ENCODE measurements at regions not wholly inside any gene's neighbourhood (a gene's known extent, or its start where the extent isn't known, plus 50 kb on each side); places are given as distances from the start of the nearest gene placed in this dataset.

DNA sequence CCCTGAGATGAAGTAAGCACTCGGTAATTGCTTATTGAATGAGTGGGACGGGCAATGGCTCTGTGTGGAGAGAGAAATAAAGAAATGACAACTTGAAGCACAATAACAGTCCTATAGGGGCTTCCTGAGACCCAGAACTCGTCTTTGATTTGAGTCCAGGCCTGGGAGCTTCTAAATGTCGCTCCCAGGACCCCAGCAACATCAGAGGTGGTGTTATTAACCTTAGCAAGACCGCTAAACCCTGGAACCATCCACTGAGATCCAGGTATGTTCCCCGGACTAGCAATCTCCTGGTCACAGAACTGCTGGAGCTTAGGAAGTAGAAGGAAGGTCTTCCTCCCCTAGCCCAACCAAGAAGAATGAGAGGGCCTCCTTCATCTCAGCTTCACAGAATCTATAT lies 160.0 kb downstream of the MINAR1 start:
- no peaks in the 10 kb centered on the region for H3K36me3 Mint-ChIP-seq (ENCODE audit: insufficient read depth)
- peaks cover 10% of the 10 kb centered on the region for H3K4me1 Mint-ChIP-seq (ENCODE audit: low read depth)

DNA sequence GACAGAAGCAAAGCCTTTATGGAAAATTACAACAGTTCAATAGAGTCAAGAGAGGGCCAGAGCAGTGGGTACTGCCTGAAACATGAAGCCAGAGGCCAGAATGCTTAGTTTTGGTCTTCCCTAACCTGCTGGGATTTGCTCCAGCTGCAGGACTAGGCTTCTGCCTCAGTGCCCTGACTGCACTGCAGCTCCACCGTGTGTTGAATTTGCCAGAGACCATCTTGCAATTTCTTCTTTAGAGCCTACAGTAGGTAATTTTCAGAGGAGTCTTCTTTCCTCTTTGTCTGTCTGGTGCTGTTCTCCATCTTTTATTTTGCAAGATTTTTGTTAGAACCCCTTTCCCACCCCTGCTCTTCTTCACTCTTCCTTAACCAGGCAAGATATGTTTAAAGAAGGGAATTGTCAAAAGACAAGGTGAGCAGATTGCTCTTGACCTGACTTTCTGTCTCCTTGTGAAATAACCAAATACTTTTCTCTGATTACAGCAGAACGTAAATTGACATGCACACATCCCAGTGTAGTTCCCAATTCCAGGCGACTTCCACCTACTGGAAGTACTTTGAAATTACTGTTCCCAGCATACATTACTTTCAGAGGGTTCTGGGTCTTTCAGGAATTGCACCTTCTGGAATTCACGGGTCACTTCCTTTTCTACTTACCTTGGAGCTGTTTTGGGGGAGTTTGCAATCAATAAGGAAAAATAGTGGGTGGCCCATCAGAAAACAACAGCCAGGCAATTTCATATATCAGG lies 161.2 kb downstream of the MINAR1 start:
- TF ChIP-seq, protein P1, sequence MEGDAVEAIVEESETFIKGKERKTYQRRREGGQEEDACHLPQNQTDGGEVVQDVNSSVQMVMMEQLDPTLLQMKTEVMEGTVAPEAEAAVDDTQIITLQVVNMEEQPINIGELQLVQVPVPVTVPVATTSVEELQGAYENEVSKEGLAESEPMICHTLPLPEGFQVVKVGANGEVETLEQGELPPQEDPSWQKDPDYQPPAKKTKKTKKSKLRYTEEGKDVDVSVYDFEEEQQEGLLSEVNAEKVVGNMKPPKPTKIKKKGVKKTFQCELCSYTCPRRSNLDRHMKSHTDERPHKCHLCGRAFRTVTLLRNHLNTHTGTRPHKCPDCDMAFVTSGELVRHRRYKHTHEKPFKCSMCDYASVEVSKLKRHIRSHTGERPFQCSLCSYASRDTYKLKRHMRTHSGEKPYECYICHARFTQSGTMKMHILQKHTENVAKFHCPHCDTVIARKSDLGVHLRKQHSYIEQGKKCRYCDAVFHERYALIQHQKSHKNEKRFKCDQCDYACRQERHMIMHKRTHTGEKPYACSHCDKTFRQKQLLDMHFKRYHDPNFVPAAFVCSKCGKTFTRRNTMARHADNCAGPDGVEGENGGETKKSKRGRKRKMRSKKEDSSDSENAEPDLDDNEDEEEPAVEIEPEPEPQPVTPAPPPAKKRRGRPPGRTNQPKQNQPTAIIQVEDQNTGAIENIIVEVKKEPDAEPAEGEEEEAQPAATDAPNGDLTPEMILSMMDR (IDR thresholded peaks at IDR 0.05; ENCODE audit: unreplicated experiment): peak; percentile 43
- no peak for DNase-seq (ENCODE audit: low spot score, unreplicated experiment)
- no peaks in the 10 kb centered on the region for H3K36me3 Mint-ChIP-seq (ENCODE audit: insufficient read depth)
- H3K9me3 Mint-ChIP-seq (ENCODE audit: low read depth): no peaks in the 10 kb centered on the region
- H3K4me1 Mint-ChIP-seq (ENCODE audit: low read depth): peaks cover 6% of the 10 kb centered on the region
- no peak overlapping the region for H3K27ac Mint-ChIP-seq
- H3K4me3 Mint-ChIP-seq (ENCODE audit: low read depth): no peak overlapping the region
- peaks cover 10% of the 10 kb centered on the region for H3K27me3 Mint-ChIP-seq

More for the DNA sequence above, 160.0 kb downstream of the MINAR1 start:
- DNase-seq (ENCODE audit: low spot score, unreplicated experiment): no peak
- Mint-ChIP-seq H3K4me3 (ENCODE audit: low read depth) (no peak overlapping the region), H3K9me3 (ENCODE audit: low read depth) (no peaks in the 10 kb centered on the region), H3K27me3 (peaks cover 7% of the 10 kb centered on the region), H3K27ac (no peak overlapping the region)
- TF ChIP-seq, protein P1 (IDR thresholded peaks at IDR 0.05; ENCODE audit: unreplicated experiment): no peak

DNA sequence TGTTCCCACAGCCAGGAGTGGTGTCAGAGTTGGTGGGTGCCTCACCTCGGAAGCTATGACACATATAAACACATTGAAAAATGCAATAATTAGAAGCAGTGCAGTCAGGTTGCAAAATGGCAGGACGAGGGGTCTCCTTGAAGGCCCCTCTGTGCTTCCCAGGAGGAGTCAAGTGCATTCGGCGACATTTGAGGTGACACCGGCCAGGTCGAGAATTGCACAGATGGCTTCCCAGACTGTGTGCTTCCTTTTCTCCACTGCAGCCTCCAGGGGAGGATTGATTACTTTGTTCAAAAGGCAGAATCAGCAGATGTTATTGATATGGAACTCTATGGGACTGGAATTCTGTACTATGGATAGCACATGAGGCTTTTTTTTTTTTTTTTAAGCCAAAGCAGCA lies 163.2 kb downstream of the MINAR1 start:
- H3K27me3 Mint-ChIP-seq: peaks cover 10% of the 10 kb centered on the region
- TF ChIP-seq, protein P1 (IDR thresholded peaks at IDR 0.05; ENCODE audit: unreplicated experiment): no peak

DNA sequence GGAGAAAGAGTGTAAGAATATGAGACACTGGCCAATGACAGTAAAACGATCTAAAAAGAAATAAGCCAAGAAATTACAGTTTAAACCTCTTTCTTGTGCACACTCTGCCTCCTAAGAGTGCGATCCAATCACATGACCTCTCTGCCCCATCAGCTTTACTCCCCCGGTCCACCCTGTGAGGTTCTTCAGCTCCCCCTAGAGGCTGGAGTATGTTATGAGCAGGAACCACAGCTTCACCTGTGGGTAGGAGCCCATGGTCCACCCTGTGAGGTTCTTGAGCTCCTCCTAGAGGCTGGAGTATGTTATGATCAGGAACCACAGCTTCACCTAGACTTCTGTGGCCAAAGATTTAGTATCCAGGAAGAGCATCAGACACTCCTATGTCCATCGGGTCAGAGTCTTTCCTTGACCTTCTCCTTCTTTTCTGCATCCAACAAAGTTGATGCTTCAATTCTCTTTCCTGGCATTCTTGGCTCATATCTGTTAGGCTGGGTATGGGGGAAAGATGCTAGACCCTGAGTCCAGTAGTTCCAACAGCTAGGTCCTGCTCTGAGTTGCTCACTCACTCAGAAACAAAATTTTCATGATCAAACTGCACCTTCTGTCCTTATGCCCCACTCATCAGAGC lies 164.0 kb downstream of the MINAR1 start:
- DNase-seq (ENCODE audit: low spot score, unreplicated experiment): peak; percentile 37

More for the DNA sequence above, 163.2 kb downstream of the MINAR1 start:
- DNase-seq (ENCODE audit: low spot score, unreplicated experiment): no peak
- Mint-ChIP-seq H3K36me3 (ENCODE audit: insufficient read depth) (no peaks in the 10 kb centered on the region), H3K9me3 (ENCODE audit: low read depth) (no peaks in the 10 kb centered on the region), H3K27ac (no peak overlapping the region), H3K4me1 (ENCODE audit: low read depth) (no peaks in the 10 kb centered on the region), H3K4me3 (ENCODE audit: low read depth) (no peak overlapping the region)

DNA sequence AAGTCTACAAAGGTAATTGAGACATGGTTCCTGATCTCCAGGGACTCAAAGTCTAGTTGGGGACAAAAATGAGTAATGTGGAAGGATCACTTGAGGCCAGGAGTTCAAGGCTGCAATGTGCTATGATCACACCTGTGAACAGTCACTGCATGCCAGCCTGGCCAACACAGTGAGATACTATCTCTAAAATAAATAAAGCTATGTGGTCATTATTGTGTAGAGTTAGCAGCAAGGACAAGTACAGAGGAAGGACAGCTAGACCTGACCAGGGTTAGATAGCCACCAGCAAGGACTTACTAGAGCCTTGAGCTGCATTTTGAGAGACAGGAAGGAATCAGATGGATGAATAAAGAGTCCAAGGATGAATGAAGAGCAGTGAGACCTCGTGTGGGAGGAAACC lies 166.5 kb downstream of the MINAR1 start:
- DNase-seq (ENCODE audit: low spot score, unreplicated experiment): no peak
- Mint-ChIP-seq H3K27ac (no peak overlapping the region), H3K4me1 (ENCODE audit: low read depth) (peaks cover 1% of the 10 kb centered on the region), H3K9me3 (ENCODE audit: low read depth) (no peaks in the 10 kb centered on the region), H3K36me3 (ENCODE audit: insufficient read depth) (no peaks in the 10 kb centered on the region), H3K4me3 (ENCODE audit: low read depth) (no peak overlapping the region), H3K27me3 (peaks cover 12% of the 10 kb centered on the region)
- TF ChIP-seq, protein P1 (IDR thresholded peaks at IDR 0.05; ENCODE audit: unreplicated experiment): no peak

More for the DNA sequence above, 164.0 kb downstream of the MINAR1 start:
- no peaks in the 10 kb centered on the region for H3K4me1 Mint-ChIP-seq (ENCODE audit: low read depth)
- H3K4me3 Mint-ChIP-seq (ENCODE audit: low read depth): no peak overlapping the region
- H3K27me3 Mint-ChIP-seq: peaks cover 13% of the 10 kb centered on the region
- H3K36me3 Mint-ChIP-seq (ENCODE audit: insufficient read depth): no peaks in the 10 kb centered on the region
- no peak overlapping the region for H3K27ac Mint-ChIP-seq
- TF ChIP-seq, protein P1 (IDR thresholded peaks at IDR 0.05; ENCODE audit: unreplicated experiment): peak; percentile 87
- no peaks in the 10 kb centered on the region for H3K9me3 Mint-ChIP-seq (ENCODE audit: low read depth)

Measured in progenitor cell of endocrine pancreas (in vitro differentiated cells).